ENCODE measurements at regions not wholly inside any gene's neighbourhood (a gene's known extent, or its start where the extent isn't known, plus 50 kb on each side); places are given as distances from the start of the nearest gene placed in this dataset.

DNA sequence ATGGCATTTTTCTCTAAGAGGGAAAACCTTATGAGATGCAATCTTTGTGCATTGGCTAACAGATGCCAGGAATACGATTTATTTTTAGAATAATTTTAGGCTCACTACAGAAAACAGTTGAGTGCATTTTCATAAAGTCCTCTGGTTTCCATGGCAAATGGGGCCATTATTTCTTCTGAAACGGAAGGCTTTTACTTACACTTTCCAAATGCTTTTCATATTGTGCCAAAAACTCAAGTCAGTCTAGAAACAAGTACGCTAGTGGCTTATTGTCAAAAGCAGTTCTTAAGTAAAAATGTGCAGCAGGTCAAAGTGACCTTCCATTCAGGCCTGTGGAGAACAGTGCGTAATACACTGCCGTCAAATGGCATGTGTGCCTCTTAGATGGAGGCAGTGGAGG, 628.7 kb downstream of the EFNB2 start:
- no peak overlapping the region for H3K27ac ChIP-seq
- no peak overlapping the region for H3K4me3 ChIP-seq (replicated peaks in 1 of 3)
- H3K9me3 ChIP-seq, result no peaks in the 10 kb centered on the region
- 92 to 94% methylated on average over 5 of the region's 5 CpGs for WGBS, 2 donors
- TF ChIP-seq, protein P1, sequence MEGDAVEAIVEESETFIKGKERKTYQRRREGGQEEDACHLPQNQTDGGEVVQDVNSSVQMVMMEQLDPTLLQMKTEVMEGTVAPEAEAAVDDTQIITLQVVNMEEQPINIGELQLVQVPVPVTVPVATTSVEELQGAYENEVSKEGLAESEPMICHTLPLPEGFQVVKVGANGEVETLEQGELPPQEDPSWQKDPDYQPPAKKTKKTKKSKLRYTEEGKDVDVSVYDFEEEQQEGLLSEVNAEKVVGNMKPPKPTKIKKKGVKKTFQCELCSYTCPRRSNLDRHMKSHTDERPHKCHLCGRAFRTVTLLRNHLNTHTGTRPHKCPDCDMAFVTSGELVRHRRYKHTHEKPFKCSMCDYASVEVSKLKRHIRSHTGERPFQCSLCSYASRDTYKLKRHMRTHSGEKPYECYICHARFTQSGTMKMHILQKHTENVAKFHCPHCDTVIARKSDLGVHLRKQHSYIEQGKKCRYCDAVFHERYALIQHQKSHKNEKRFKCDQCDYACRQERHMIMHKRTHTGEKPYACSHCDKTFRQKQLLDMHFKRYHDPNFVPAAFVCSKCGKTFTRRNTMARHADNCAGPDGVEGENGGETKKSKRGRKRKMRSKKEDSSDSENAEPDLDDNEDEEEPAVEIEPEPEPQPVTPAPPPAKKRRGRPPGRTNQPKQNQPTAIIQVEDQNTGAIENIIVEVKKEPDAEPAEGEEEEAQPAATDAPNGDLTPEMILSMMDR (IDR thresholded peaks at IDR 0.05), result no peak
- no peak for TF ChIP-seq POLR2A (IDR thresholded peaks at IDR 0.05)
- no peak for DNase-seq
- no peaks in the 10 kb centered on the region for H3K36me3 ChIP-seq
- H3K4me1 ChIP-seq, result no peaks in the 10 kb centered on the region
- no peaks in the 10 kb centered on the region for H3K27me3 ChIP-seq
- intact Hi-C loops (cut with DNase I), result no loop called here

GRCh38 chr13:105904034-105904742, 631.3 kb downstream of the EFNB2 start:
- no peaks in the 10 kb centered on the region for H3K9me3 ChIP-seq
- H3K36me3 ChIP-seq, result no peaks in the 10 kb centered on the region
- H3K27me3 ChIP-seq, result no peaks in the 10 kb centered on the region
- H3K27ac ChIP-seq, result no peak overlapping the region
- no peak overlapping the region for H3K4me3 ChIP-seq (replicated peaks in 1 of 3)
- TF ChIP-seq, protein P1 (IDR thresholded peaks at IDR 0.05), result no peak
- TF ChIP-seq POLR2A (IDR thresholded peaks at IDR 0.05), result no peak
- no peaks in the 10 kb centered on the region for H3K4me1 ChIP-seq
- intact Hi-C loops (cut with DNase I), result no loop called here
- WGBS, 2 donors, result 91% methylated on average over 9 of the region's 9 CpGs
- no peak for DNase-seq

GRCh38 chr13:105902396-105902795, 633.1 kb downstream of the EFNB2 start:
- no peak for DNase-seq
- Histone ChIP-seq H3K4me1 (no peaks in the 10 kb centered on the region), H3K27me3 (no peaks in the 10 kb centered on the region), H3K4me3 (replicated peaks in 1 of 3) (no peak overlapping the region), H3K9me3 (no peaks in the 10 kb centered on the region), H3K36me3 (no peaks in the 10 kb centered on the region), H3K27ac (no peak overlapping the region)
- no peak for TF ChIP-seq POLR2A (IDR thresholded peaks at IDR 0.05)
- TF ChIP-seq, protein P1 (IDR thresholded peaks at IDR 0.05), result no peak
- WGBS, 2 donors, result 88 to 93% methylated on average over 2 of the region's 2 CpGs
- intact Hi-C loops (cut with DNase I), result no loop called here

DNA sequence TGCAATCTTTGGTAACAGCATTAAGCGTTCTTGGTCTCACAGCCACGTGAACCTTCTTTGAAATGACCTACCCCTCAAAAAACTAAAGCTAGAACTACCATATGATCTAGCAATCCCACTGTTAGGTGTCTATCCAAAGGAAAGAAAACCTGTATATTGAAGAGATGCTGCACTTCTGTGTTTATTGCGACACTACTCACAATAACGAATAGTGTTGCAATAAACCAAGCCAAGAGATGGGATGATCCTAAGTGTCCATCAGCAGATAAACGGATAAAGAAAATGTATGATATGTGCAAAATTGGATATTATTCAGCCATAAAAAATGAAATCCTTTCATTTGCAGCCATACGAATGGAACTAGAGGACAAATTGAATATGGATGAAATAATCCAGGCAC, 637.9 kb downstream of the EFNB2 start:
- intact Hi-C loops (cut with DNase I), result no loop called here
- no peak for DNase-seq
- no peaks in the 10 kb centered on the region for H3K36me3 ChIP-seq
- H3K27ac ChIP-seq, result no peak overlapping the region
- H3K4me1 ChIP-seq, result no peaks in the 10 kb centered on the region
- H3K4me3 ChIP-seq (replicated peaks in 1 of 3), result no peak overlapping the region
- H3K27me3 ChIP-seq, result no peaks in the 10 kb centered on the region
- TF ChIP-seq, protein P1 (IDR thresholded peaks at IDR 0.05), result no peak
- no peak for TF ChIP-seq POLR2A (IDR thresholded peaks at IDR 0.05)
- no peaks in the 10 kb centered on the region for H3K9me3 ChIP-seq
- 94 to 97% methylated on average over 6 of the region's 6 CpGs for WGBS, 2 donors

- TF ChIP-seq, protein P1 (IDR thresholded peaks at IDR 0.05), result no peak
- TF ChIP-seq POLR2A (IDR thresholded peaks at IDR 0.05), result no peak
- no peak for DNase-seq
- intact Hi-C loops (cut with DNase I), result no loop called here
These were observed 640.8 kb downstream of the EFNB2 start for GRCh38 chr13:105894697-105895096.

More at GRCh38 chr13:105894697-105895096, 640.8 kb downstream of the EFNB2 start:
- Histone ChIP-seq H3K9me3 (no peaks in the 10 kb centered on the region), H3K27me3 (no peaks in the 10 kb centered on the region), H3K27ac (no peak overlapping the region), H3K4me3 (replicated peaks in 1 of 3) (no peak overlapping the region), H3K4me1 (no peaks in the 10 kb centered on the region), H3K36me3 (no peaks in the 10 kb centered on the region)
- WGBS, 2 donors, result 84% methylated on average over 2 of the region's 2 CpGs

Measured in thyroid gland (tissue), 4 donors.